ENCODE measurements at regions not wholly inside any gene's neighbourhood (a gene's known extent, or its start where the extent isn't known, plus 50 kb on each side); places are given as distances from the start of the nearest gene placed in this dataset.

GRCh38 chr13:107097916-107098315 is 530.0 kb upstream of the ARGLU1 start:
- TF ChIP-seq EZH2 (IDR thresholded peaks at IDR 0.05; ENCODE audit: low read depth) (no peak), CTCF (conservative IDR thresholded peaks at IDR 0.05) (no peak)
